Fibroblast of skin of abdomen (primary cell): ENCODE measurements at regions not wholly inside any gene's neighbourhood (a gene's known extent, or its start where the extent isn't known, plus 50 kb on each side); places are given as distances from the start of the nearest gene placed in this dataset.

Experiments
- DNase-seq: peaks from one replicate; pipeline ENCODE4 v3.0.0-alpha.2; 2013

GRCh38 chr13:107239213-107239612 is 671.3 kb upstream of the ARGLU1 start:
- no peak for DNase-seq

DNA sequence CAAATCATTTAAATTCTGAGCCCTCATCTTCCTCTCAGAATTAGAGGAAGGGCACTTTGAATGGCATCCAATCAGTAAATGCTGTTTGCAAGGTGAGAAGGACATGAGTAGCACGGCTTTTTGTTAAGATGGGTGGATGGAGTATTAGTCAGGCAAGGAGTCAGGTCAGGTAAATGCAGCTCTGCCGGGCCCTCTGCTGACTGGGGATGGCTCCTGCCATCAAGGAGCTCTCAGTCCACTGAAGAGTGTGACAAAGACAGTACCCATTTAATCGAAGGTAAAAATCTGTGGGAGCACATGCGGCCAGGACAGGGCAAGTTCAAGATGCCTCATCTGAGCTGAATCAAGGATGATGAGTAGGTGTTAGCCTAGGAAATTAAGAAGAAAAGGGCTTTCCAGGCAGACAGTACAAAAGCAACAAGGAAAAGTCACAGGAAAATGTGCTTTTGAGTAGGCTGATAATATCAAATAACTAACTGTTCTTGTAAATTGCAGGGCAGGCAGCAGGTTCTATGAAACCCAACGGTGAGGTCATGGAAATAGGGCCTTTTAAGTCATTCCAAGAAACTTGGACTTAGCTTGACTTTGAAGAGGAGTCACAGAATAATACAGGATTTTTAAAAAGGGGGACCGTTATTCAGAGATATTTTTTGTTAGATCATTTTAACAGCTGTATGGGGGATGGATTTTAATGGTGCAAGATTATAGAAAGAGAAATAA is 670.5 kb upstream of the ARGLU1 start:
- no peak for DNase-seq

GRCh38 chr13:107234319-107235073 is 666.6 kb upstream of the ARGLU1 start:
- DNase-seq, result no peak

GRCh38 chr13:107233541-107233940 is 665.6 kb upstream of the ARGLU1 start:
- DNase-seq, result no peak

DNA sequence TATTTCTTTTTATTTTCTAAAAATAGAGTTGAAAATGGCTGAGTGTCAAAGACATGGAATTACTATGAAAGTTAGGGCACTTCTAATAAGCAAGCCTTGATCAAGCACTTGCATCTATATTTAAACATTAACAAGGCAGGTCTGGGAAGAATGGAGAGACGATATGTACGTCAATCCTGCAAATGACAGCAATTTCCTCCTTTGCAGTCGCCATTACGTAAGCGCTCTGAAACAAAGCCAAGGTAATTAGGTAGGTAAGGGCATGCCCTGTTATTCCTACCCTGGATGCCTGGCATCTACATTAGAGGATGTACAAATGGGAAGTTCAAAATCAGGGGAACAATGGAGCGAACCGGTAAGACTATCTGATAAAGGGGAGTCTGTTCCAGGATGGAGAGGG is 664.0 kb upstream of the ARGLU1 start:
- DNase-seq, result no peak

GRCh38 chr13:107223867-107224266 is 655.9 kb upstream of the ARGLU1 start:
- DNase-seq, result no peak

GRCh38 chr13:107222597-107222996 is 654.7 kb upstream of the ARGLU1 start:
- DNase-seq, result no peak

- DNase-seq, result no peak
Observed at GRCh38 chr13:107220245-107220644, 652.3 kb upstream of the ARGLU1 start.

GRCh38 chr13:107217251-107217650 is 649.3 kb upstream of the ARGLU1 start:
- DNase-seq, result no peak

- DNase-seq, result no peak
Observed at GRCh38 chr13:107216046-107216755, 648.3 kb upstream of the ARGLU1 start.

- DNase-seq, result peak; percentile 86
Observed at GRCh38 chr13:107211073-107211472, 643.1 kb upstream of the ARGLU1 start.

GRCh38 chr13:107210723-107211030 is 642.7 kb upstream of the ARGLU1 start:
- peak; percentile 19 for DNase-seq

GRCh38 chr13:107209824-107210722 is 642.1 kb upstream of the ARGLU1 start:
- no peak for DNase-seq

DNA sequence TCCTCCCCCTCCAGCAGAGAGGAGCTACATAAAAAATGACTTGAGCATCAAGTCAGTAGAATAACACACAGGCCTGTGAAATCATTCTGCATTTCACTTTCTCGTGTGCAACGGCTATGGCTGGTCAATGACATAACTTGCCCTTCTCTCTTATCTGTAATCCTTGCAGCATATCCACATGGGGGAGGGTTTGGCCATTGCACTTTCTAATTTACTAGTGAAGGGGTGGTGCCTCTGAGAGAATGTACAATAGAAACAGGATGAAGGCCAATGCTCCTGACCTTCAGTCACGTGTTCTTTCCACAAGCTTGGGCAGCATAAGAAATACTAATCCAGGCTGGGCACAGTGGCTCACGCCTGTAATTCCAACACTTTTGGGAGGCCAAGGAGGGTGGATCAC is 641.0 kb upstream of the ARGLU1 start:
- DNase-seq, result no peak

DNA sequence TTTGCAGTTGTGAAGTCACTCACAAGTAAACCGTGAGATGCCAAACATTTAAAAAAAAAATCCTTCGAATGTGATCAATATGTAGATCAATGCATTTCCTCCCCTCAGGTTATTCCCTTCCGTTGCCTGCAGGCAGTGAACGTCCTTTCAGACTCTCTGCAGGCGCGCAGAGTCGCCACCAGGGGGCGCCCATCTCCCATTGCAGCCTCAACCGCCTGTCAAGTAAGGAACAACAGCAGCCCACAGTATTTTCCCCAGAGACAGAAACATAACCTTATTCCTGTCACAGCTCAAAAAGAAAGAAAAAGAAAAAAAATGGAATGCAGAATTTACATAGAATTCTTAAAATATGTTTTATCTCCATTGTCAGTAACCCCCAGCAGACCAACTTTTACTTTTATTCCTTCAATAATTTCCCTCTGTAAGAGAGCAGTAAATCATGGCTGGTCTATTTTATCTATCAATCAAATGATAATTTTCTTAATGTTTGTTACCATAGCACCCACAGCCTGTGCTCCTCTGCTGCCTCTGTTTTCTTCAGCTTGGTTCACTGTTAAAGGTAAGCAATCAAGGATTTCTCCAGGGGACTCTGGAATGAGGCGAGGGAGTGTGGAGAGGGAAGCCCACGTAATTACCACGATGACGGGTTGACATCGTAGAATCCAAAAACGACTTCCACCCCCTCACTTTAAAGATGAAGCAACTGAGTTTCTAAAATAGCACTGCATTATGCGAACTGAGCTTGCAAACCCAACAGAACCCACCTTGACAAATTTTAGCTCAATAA is 637.6 kb upstream of the ARGLU1 start:
- DNase-seq, result peak; percentile 48

- no peak for DNase-seq
Observed at GRCh38 chr13:107203146-107203847, 635.4 kb upstream of the ARGLU1 start.

GRCh38 chr13:107202371-107203023 is 634.6 kb upstream of the ARGLU1 start:
- no peak for DNase-seq

DNA sequence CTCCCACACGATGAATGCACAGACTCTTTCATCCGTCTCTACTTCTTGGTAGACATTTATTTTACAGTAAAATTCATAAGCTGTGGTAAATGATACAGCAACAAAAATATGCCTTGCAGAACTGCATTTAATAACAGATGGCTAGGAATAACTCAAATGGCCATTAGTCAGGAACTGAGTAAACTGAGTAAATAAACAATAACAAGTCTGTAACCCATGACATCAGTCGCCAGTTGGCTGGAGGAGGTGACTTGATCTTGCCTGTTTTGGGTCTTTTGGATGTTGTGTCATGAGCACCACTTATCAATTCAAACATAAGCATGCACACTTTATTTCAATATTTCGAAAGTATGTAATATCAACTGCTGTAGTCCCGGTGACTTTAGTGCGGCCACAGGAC is 632.6 kb upstream of the ARGLU1 start:
- DNase-seq, result no peak

DNA sequence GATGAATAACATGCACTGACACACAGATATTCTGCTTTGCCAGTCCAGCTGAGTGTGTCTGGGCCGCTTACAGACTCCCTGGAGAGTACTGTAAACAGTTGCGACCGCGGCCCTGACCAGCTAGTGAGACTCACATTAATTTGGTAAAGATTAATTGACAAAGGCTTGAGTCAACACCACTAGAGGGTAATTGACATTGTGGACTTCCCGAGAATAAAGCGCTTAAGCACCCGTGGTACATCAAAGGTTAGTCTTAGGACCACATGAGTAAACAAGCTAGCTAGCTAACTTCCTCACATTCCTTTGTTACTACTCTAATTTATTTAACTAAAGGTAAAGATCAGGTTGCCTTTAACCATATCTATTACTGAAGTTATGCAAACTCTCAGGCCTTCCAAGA is 624.4 kb upstream of the ARGLU1 start:
- DNase-seq, result no peak

GRCh38 chr13:107190065-107190464 is 622.1 kb upstream of the ARGLU1 start:
- no peak for DNase-seq

DNA sequence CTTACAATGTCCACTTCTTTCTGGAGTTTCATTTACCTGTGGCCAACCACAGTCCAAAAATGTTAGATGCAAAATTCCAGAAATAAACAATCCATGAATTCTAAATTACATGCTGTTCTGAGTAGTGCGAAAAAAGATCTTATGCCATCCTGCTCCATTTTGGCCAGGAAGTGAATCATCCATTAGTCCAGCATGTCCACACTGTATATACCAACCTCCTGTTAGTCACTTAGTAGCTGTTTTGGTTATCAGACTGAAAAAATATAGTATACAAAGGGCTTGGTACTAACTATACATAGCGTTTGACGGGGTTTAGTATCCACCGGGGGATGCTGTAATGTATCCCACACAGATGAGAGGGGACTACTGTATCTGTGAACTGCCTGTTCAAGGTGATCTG is 618.0 kb upstream of the ARGLU1 start:
- DNase-seq, result no peak
